Cardiac septum (tissue), 1 donor: ENCODE measurements at regions not wholly inside any gene's neighbourhood (a gene's known extent, or its start where the extent isn't known, plus 50 kb on each side); places are given as distances from the start of the nearest gene placed in this dataset.
A peak's percentile ranks its signal among the peaks of the same experiment; 100 is the strongest.
"Not testable (repeated sequence)": the region's sequence is repeated elsewhere in the genome, so short reads cannot be mapped to it uniquely, and the experiment has no call there.

Experiments
- DNase-seq: peaks from one replicate; pipeline ENCODE4 v3.0.0-alpha.2; 2020; ENCODE audit warnings: low spot score
- intact Hi-C: fragments of 100-400 bp; cut with DNase I; formaldehyde crosslinking; loops from one replicate; pipeline ENCODE4 v1.14.0; 2022
- donor health status: DM: no; HTN: no; CAD: no.

DNA sequence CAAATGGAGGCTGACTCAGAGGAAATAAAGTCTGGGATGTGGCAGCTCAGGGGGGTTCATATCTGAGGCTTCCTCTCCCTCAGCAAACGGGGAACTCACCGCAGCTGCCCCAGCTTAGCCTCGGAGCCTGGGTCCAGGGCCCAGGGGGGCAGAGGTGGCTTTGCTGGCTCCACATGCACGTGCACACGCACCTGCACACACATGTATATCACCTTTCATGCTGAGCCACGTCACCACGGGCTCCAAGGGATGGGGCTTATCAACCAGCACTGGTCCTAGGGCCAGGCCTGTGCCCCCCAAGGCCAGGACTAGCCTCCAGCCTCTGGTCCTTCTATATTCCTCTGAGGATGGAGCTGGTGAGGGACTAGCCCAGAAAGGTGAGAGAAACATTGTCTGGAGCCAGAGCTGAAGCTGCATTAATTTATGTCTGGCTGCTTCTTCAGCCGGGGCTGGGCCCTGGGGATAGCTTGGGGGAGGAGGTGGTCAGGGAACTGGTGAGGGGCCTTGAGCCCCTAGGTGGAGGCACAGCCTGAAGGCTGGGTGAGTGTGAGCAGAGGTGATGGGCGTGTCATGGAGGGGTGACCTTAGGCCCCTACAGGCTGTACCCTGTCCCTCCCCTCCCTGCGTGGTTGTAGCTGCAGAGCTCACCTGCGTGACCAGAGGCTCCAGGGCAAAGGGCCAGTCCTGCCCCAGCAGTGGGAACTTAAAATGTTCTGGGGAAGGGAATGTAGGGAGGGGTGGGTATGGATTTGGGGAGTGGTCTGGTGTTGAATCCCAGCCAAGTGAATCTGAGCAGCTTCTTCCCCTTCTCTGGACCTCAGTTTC is 520.8 kb downstream of the PTPRU start:
- intact Hi-C loops: no loop called here
- DNase-seq: no peak

DNA sequence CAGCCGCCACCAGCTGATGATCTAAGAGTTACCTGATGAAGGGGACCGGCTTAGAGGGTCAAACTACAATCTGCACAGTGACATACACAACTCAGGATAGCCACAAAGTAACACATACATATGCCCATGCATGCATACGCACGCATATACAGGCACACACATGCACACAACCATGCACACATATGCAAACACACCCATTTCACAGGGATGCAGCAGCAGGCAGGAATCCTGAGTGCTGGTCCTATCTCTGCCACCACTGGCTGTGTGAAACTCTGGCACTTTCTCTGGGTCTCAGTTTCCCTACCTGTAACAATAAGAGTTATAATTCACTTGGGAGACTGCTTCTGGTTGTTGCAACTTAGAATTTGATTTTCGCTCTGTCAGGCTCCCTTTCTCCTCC is 520.2 kb downstream of the PTPRU start:
- no peak for DNase-seq
- intact Hi-C loops: no loop called here

DNA sequence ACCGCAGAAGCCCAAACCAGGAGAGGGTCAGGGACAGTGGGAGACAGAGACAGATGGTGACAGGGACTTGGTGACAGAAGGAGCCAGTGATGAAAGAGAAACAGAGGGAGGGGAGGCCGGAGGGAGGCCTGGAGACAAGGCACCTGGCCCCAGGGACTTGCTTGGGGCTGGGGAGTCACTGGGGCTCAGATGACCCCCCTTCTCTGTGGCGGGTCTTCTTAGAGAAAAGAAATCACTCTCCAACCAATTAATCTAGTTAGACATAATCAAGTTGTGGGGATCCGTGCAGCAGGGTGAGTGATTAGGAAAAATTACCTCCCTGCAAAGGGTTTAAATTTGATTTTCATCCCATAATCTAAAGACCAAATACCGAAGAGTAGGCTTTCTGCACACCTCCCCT is 519.8 kb downstream of the PTPRU start:
- intact Hi-C loops: no loop called here
- DNase-seq: no peak

DNA sequence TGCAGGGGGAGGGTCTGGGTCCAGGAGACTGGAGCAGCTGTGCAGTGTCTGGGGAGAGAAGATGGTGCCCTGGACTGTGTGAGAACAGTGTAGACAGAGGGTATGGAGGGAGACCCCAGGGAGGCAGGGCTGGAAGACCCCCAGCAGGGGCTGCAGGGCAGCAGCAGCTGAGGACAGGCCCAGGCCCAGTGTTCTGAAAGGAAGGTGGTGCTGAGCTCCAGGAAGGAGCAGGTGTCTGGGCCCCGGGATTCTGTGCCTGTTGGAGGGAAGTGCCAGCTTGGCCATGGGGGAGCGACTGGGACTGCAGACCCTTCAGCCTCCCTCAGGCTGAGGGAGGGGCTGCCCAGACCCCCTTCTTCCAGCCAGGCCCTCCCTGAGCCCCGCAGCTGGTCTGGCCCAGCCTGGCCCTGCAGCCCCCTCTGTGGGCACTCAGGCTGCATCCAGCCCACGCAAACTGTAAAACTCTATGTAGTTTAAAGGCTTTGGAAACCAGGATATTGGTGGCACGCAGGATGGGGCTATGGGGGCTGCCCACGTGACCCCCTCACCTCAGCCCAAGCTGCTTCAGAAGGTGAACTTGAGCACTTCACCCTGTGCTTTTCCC is 519.2 kb downstream of the PTPRU start:
- DNase-seq, intact Hi-C loops: not testable (repeated sequence)

DNA sequence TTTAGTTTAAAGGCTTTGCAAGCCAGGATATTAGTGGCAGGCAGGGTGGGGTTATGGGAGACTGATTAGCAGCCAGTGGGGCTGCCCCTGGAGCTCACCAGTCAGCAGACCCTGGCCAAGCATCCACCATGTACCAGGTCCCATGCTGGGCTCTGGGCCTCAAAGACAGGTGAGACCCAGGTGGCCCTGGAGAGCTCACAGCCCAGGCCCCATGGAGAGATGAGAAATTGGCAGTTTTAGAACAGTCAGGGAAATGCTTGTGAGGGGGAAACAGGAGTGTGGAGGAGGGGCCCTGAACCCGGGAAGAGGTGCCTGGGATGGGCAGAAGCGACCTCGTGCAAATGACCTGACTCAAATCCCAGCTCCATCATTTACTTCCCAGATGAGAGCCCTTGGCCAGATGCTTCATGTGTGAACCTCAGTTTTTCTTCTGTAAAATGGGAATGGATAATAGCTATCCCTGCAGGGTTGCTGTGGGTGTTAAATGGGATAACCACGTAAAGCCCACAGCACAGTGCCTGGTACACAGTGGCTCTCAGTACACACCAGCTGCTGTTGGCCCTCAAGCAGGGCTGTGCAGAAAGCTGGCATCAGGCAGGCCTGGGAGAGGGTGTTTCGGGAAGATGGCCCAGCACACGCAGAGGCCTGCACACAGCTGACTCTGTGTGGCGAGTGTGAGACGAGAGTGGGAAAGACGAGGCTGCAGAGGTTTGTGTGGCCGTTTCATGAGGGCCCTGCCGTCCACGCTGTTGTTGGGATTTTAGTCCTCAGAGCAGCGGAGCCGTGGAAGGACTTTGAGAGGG is 518.5 kb downstream of the PTPRU start:
- no peak for DNase-seq
- intact Hi-C loops: no loop called here

- intact Hi-C loops: no loop called here
- no peak for DNase-seq
Measured at GRCh38 chr1:29753771-29754572, 517.6 kb downstream of the PTPRU start.

DNA sequence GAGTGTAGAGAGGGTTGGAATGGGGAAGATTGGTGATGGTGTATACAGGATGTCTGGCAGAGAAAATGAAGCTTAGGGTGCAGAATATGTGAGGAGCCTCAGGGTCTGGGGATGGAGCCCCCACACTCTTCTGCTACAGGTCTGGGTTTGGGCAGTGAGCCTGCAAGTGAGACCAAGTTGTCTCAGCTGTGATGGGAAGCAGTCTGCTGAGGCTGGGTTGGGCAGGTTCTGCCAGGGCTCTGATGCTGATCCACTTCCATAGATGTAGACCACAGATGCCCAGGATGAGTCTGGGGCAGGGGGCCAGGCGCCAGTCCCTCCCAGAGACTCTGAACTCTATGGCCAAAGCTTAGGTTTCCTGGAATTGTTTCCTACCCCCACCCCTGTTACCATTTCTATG is 516.9 kb downstream of the PTPRU start:
- intact Hi-C loops: no loop called here
- no peak for DNase-seq

DNA sequence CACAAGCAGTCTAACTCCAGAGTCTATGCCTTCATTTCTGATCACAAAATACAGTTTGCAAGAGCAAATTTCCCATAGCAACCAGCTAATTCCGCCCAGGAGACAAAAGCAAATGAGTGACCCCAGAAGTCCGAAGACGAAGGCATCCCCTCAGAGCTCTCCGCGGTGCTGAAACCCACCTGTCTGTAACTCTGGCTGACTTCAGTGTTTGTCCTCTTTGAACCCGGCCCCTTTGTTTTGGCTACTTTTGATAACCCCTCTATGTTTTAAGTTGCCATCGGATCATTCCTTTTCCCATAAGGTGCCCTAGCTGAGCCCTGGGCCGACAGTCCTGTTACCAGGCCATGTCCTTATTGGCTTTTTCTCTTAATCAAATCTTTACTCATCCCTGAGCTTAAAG is 515.8 kb downstream of the PTPRU start:
- no peak for DNase-seq
- intact Hi-C loops: no loop called here

DNA sequence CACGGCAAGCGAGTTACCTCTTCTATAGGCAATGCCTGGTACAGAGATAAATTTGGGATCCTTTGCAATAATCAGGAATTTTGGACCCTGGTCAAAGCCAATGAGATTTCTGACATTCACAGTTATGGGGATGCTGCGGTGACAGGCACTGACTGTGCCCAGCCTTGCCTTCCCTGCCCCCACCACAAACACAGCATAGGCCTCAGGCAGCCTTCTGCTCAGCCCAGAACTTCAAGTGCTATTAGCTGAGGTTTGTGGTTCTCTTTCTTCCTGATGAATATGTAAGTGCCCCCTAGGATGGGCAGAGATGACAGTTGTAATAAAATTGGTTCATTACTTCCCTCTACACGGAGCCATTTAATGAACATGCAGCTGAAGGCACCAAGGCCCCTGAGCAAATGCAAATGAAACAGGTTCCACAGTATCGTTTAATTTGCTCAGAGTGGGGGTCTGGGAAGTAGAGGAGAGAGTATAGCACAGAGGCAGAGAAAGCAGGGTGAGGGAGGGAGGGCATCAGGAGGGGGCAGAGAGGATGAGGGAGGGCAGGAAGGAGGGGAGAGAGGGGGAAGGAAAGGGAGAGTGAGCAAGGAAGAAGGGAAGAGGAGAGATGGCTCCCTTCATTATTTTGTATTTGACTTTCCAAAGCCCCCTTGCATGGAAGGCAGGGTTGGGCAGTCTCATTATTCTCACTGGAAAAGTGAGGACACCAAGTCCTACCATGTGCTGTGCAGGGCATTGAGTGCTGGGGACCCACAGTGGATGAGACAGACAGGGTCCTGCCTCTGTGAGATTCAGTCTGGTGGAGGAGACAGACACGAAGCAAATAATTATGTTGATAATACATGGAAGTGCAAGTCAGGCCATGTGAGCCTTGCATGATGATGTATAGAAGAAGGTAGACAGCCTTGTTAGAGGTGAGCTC is 513.0 kb downstream of the PTPRU start:
- DNase-seq: no peak
- intact Hi-C loops: no loop called here

DNA sequence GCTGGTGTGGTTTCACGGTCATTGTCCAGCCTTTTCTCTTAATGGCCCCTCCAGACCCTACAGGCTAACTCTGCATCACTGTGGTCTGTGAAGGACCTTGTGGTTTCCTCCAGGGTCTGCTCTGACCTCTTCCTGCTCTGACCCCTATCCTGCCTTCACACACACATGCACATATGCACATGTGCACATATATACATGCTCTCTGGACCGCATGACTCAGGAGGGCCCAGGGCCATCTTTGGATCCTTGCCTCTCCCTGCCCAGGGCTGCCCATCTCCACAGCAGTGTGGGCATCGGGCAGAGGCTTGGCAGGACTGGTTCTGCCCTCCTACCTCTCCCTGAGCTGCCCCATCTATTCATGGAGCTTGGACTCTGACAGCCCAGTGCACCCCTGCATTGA is 510.9 kb downstream of the PTPRU start:
- DNase-seq: no peak
- intact Hi-C loops: no loop called here

- intact Hi-C loops: no loop called here
Measured at GRCh38 chr1:29746076-29746665, 509.8 kb downstream of the PTPRU start.

DNA sequence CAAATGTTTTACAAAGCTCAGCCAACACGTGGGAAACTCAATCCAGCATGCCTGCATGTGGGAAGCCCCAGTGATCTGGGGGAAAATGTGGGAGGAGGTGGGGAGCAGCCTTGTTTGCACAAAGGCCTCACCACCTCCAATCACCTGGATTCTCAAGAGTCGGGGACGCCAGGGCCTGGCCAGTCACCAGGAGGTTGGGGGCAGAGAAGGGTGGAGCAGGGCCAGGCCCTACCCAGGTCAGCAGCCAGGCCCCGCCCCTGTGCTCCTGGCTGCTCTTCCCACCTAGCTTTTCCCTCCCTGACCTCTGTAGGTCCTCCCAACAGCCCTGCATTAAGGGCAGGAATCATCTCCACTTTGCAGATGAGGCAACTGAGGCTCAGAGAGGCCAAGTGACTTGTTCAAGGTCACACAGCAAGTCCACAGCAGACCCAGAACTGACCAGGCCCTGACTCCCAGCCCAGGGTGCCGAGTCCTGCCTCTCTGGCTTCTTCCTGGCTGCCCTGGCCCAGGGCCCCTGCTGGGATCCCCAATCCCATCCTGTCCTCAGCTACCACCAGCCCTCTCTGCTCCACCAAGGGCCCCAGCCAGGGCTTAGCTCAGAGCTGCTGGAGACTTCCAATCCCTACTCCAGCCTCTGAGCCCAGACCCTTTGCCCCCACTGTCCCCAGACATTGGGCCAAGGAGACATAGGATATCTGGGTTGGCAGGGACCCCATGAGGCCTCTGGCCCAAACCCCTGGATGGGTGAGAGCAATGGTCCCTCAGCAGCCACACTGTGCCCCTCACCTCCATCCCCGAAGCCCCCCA is 508.6 kb downstream of the PTPRU start:
- intact Hi-C loops: no loop called here
- DNase-seq: peak; percentile 70

More at GRCh38 chr1:29746076-29746665, 509.8 kb downstream of the PTPRU start:
- DNase-seq: no peak

- intact Hi-C loops: no loop called here
- DNase-seq: peak; percentile 66
Measured at GRCh38 chr1:29743931-29744330, 507.6 kb downstream of the PTPRU start.

DNA sequence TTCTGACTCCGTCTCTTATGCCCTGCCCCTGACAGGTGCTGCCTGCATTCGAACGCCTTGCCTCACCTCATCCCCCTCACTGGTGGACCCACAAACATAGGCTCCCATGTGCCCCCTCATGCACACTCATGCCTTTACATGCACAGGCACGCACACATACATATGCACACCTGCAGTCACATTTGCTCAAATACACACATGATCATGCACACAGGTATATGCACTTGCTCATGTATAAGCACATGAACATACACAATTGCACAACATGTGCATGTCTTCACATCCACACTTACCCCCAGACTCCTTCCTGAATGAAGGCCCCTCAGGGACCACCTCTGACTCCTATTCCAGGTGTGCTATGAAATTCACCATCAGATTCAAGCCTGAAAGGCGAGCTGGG is 506.9 kb downstream of the PTPRU start:
- intact Hi-C loops: no loop called here
- DNase-seq: peak; percentile 53

DNA sequence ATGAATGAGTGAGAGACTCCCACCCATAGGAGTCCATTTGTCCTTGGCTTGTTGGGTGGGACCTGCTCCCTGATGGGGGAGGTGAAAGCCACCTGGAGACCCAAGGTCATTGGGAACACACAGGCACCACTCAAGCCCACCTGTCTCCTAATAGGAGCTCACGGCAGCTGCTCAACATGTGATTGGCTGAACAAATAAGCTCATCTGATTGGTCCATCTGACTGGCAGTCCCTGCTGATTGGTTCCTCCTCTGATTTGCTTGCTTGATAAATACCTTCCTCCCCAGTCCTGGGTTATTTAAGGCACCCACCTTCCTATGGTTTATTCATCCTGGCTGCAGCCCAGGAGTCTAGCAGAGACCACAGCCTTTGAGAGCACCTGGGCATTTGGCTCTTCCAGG is 502.9 kb downstream of the PTPRU start:
- intact Hi-C loops: no loop called here
- no peak for DNase-seq

GRCh38 chr1:29736582-29737188 is 500.4 kb downstream of the PTPRU start:
- no peak for DNase-seq
- intact Hi-C loops: no loop called here

- DNase-seq: no peak
- intact Hi-C loops: no loop called here
Measured at GRCh38 chr1:29732453-29732852, 496.1 kb downstream of the PTPRU start.
